Ectodermal cell (in vitro differentiated cells): ENCODE measurements at regions not wholly inside any gene's neighbourhood (a gene's known extent, or its start where the extent isn't known, plus 50 kb on each side); places are given as distances from the start of the nearest gene placed in this dataset.

Experiments
- H3K27ac ChIP-seq: 2 replicates; pipeline ENCODE4 v1.7.0; 2013; ENCODE audit warnings: mild to moderate bottlenecking, low read depth, low read length; ENCODE audit not compliant: insufficient read depth, poor library complexity, severe bottlenecking
- H3K27me3 ChIP-seq: 2 replicates; pipeline ENCODE4 v1.7.0; 2013; ENCODE audit warnings: mild to moderate bottlenecking, low read length; ENCODE audit not compliant: insufficient read depth, control insufficient read depth, poor library complexity, severe bottlenecking
- H3K36me3 ChIP-seq: one replicate; pipeline ENCODE4 v1.7.0; 2013; ENCODE audit warnings: low read length; ENCODE audit not compliant: control insufficient read depth, insufficient read depth
- H3K4me1 ChIP-seq: one replicate; pipeline ENCODE4 v1.7.0; 2013; ENCODE audit warnings: low read length; ENCODE audit not compliant: control insufficient read depth, insufficient read depth
- H3K4me3 ChIP-seq: 2 replicates; pipeline ENCODE4 v1.7.0; 2013; ENCODE audit warnings: low read depth, low read length, control low read depth; ENCODE audit not compliant: insufficient read depth
- H3K9me3 ChIP-seq: 2 replicates; pipeline ENCODE4 v1.7.0; 2013; ENCODE audit warnings: mild to moderate bottlenecking, low read length, moderate library complexity; ENCODE audit not compliant: control insufficient read depth
- WGBS, 2 experiments: methylation state at CpG; one replicate each; pipeline ENCODE4 v1.1.7; 2013; ENCODE audit warnings: missing lambda C conversion rate in 2 of 2; 5-methylcytosine and 5-hydroxymethylcytosine counted together

GRCh38 chr11:115784796-115785521, 280.7 kb upstream of the CADM1 start:
- WGBS, 2 experiments, result 90 to 92% methylated on average over 3 of the region's 3 CpGs
- Histone ChIP-seq H3K9me3 (no peaks in the 10 kb centered on the region), H3K4me1 (no peaks in the 10 kb centered on the region), H3K36me3 (no peaks in the 10 kb centered on the region), H3K4me3 (no peak overlapping the region), H3K27me3 (no peaks in the 10 kb centered on the region), H3K27ac (no peak overlapping the region)

- WGBS, 2 experiments, result 81 to 82% methylated on average over 8 to 9 of the region's 9 CpGs
- no peaks in the 10 kb centered on the region for H3K36me3 ChIP-seq
- H3K27ac ChIP-seq, result no peak overlapping the region
- H3K4me1 ChIP-seq, result no peaks in the 10 kb centered on the region
- no peak overlapping the region for H3K4me3 ChIP-seq
- no peaks in the 10 kb centered on the region for H3K9me3 ChIP-seq
- no peaks in the 10 kb centered on the region for H3K27me3 ChIP-seq
These were observed 276.6 kb upstream of the CADM1 start for GRCh38 chr11:115780646-115781362.

GRCh38 chr11:115778928-115779650, 274.9 kb upstream of the CADM1 start:
- WGBS, 2 experiments, result 97% methylated on average over 2 of the region's 2 CpGs
- Histone ChIP-seq H3K27me3 (no peaks in the 10 kb centered on the region), H3K9me3 (no peaks in the 10 kb centered on the region), H3K4me3 (no peak overlapping the region), H3K27ac (no peak overlapping the region), H3K4me1 (no peaks in the 10 kb centered on the region), H3K36me3 (no peaks in the 10 kb centered on the region)

GRCh38 chr11:115776916-115777315, 272.7 kb upstream of the CADM1 start:
- WGBS, 2 experiments, result 91 to 93% methylated on average over 6 of the region's 6 CpGs
- no peak overlapping the region for H3K4me3 ChIP-seq
- no peak overlapping the region for H3K27ac ChIP-seq
- no peaks in the 10 kb centered on the region for H3K4me1 ChIP-seq
- no peaks in the 10 kb centered on the region for H3K9me3 ChIP-seq
- no peaks in the 10 kb centered on the region for H3K36me3 ChIP-seq
- H3K27me3 ChIP-seq, result no peaks in the 10 kb centered on the region

- H3K4me3 ChIP-seq, result no peak overlapping the region
- H3K4me1 ChIP-seq, result no peaks in the 10 kb centered on the region
- H3K27ac ChIP-seq, result no peak overlapping the region
- H3K27me3 ChIP-seq, result no peaks in the 10 kb centered on the region
- H3K9me3 ChIP-seq, result no peaks in the 10 kb centered on the region
- 80 to 90% methylated on average over 4 of the region's 4 CpGs for WGBS, 2 experiments
- no peaks in the 10 kb centered on the region for H3K36me3 ChIP-seq
These were observed 271.6 kb upstream of the CADM1 start for GRCh38 chr11:115775846-115776245.

- Histone ChIP-seq H3K9me3 (no peaks in the 10 kb centered on the region), H3K4me1 (no peaks in the 10 kb centered on the region), H3K4me3 (no peak overlapping the region), H3K36me3 (no peaks in the 10 kb centered on the region), H3K27me3 (no peaks in the 10 kb centered on the region), H3K27ac (no peak overlapping the region)
- WGBS, 2 experiments, result 93 to 96% methylated on average over 7 of the region's 7 CpGs
These were observed 270.5 kb upstream of the CADM1 start for GRCh38 chr11:115774756-115775155.

- Histone ChIP-seq H3K4me1 (no peaks in the 10 kb centered on the region), H3K4me3 (no peak overlapping the region), H3K27me3 (peaks cover 3% of the 10 kb centered on the region), H3K9me3 (no peaks in the 10 kb centered on the region), H3K36me3 (no peaks in the 10 kb centered on the region), H3K27ac (no peak overlapping the region)
- 90 to 92% methylated on average over 3 of the region's 3 CpGs for WGBS, 2 experiments
These were observed 265.7 kb upstream of the CADM1 start for GRCh38 chr11:115769891-115770290.

GRCh38 chr11:115767883-115768282, 263.7 kb upstream of the CADM1 start:
- H3K4me1 ChIP-seq, result peaks cover 3% of the 10 kb centered on the region
- H3K4me3 ChIP-seq, result no peak overlapping the region
- no peaks in the 10 kb centered on the region for H3K36me3 ChIP-seq
- peaks cover 3% of the 10 kb centered on the region for H3K27me3 ChIP-seq
- H3K27ac ChIP-seq, result no peak overlapping the region
- WGBS, 2 experiments, result 82 to 95% methylated on average over 1 to 2 of the region's 3 CpGs
- no peaks in the 10 kb centered on the region for H3K9me3 ChIP-seq

- Histone ChIP-seq H3K27me3 (peaks cover 3% of the 10 kb centered on the region), H3K4me3 (no peak overlapping the region), H3K4me1 (peaks cover 3% of the 10 kb centered on the region), H3K36me3 (no peaks in the 10 kb centered on the region), H3K9me3 (no peaks in the 10 kb centered on the region), H3K27ac (no peak overlapping the region)
- 93 to 94% methylated on average over 7 to 10 of the region's 10 CpGs for WGBS, 2 experiments
These were observed 263.0 kb upstream of the CADM1 start for GRCh38 chr11:115767047-115767802.
